NAMALWA (cell line): ENCODE measurements at regions not wholly inside any gene's neighbourhood (a gene's known extent, or its start where the extent isn't known, plus 50 kb on each side); places are given as distances from the start of the nearest gene placed in this dataset.
"Not testable (repeated sequence)": the region's sequence is repeated elsewhere in the genome, so short reads cannot be mapped to it uniquely, and the experiment has no call there.

Experiments used
- DNase-seq: peaks from one replicate; pipeline ENCODE4 v3.0.0-alpha.2; 2015; ENCODE audit warnings: low spot score

GRCh38 chr20:24836661-24837299 is 112.3 kb upstream of the CST7 start:
- no peak for DNase-seq

- DNase-seq = no peak
Observed at GRCh38 chr20:24837781-24838450, 111.2 kb upstream of the CST7 start.

GRCh38 chr20:24838546-24839535 is 110.2 kb upstream of the CST7 start:
- DNase-seq = no peak

DNA sequence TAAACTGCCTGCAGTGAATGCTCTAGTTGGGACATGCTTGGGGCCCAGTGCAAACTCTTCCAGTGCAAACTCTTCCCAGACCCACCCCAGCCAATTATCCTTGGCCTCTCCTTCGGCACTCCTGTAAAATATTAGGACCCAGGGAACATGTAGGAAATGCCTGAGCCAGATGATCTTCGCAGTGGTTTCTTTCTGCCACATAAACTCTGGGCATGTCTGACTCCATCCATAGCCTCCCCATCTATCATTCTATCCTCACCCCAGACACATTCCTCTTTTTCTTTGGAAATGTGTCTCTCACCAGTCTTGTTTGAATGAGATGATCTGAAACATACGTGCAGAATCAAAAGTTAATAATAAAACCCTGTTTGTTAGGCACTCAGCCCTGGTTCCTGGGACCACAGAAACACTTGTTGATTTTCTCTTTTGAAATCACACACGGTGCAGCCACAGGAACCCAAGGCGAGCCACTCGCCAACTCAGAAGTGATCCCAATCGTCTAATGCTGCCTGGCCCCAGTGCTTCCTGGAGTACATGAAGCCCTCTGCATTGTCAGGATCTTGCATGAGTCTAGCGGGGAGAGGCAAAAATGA is 108.9 kb upstream of the CST7 start:
- no peak for DNase-seq

DNA sequence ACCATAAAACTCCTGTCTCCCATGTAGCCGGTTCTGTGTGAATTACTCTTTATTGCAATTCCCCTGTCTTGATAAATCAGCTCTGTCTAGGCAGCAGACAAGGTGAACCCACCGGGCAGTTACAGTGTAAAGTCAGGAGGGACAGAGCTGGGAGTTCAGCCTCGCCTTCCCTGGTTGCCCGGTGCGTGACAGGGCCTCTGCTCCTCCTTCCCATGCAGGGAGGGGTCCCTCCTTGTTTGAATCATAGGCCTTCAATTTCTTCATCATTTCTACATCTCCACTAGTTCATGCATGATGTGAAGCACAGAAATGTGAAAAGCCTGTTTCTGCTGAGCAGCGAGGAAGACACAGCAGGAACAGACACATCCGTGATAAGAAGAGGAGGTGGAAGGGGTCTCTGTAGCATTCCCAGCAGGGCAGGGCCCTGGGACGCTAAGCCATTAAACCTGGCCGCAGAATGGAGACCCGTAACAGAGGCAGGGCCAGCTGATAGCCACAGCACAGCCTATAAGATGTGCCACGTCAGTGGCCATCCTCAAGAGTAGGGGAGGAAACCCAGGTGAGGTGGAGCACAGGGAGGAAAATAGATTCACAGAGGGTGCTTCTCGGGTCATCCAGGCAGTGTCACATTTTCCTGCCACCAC is 106.7 kb upstream of the CST7 start:
- DNase-seq = no peak

DNA sequence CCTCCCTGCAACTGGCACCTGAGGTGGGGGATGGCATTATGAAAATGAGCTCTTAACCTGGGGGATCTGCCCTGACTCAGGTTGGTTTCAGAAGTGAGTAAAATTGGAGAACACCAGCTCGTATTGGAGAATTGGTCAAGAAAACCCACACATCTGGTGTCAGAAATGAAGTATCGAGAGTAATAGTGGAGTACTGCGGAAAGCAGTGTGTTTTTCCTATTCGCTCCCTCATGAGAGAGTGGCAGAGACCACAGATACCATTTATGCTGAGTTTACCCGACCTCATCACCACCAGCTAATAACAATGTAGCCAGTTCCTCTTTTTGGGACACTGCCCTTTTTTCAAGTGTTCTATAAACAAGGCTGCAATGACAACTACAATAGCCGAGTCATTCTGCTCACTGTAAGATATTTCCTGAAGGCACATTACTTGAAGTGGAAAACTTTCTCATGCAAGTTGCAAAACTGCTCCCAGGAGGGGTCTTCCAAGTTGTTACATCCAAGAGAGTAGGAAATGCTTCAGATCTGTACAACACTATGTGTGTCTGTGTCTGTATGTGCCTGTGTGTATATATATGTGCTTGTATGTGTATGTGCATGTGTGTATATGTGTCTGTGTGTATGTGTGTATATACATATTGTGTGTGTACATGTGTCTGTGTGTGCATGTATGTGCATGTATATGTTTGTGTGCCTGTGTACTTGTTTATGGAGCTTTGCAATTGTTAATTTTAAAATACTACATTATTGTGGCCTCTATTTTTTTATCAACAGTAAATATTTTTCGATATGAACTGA is 106.0 kb upstream of the CST7 start:
- DNase-seq = peak; percentile 53

DNA sequence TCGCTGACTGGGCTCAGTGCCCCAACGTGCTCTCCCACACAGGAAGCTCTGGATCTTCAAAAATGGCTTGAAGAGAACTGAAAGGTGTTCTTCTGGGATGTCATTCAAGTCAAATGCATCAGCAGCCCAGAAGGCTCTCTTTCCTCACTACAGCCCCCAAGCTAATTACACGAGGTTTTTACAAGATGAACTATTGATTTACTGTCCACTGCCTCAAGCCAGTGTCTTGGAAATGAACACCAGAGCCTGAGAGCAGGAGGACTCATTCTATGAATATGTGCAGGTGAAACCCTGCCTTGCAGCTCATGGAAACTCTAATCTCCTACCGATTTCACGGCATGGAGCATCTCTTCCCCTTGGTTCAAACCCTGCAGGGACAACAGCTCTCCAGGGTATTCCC is 98.9 kb upstream of the CST7 start:
- DNase-seq = no peak

- DNase-seq = no peak
Observed at GRCh38 chr20:24851346-24852019, 97.6 kb upstream of the CST7 start.

- DNase-seq = no peak
Observed at GRCh38 chr20:24853916-24854315, 95.2 kb upstream of the CST7 start.

- DNase-seq = no peak
Observed at GRCh38 chr20:24855848-24856247, 93.2 kb upstream of the CST7 start.

- DNase-seq = not testable (repeated sequence)
Observed at GRCh38 chr20:24858500-24858899, 90.6 kb upstream of the CST7 start.

GRCh38 chr20:24859539-24859938 is 89.5 kb upstream of the CST7 start:
- DNase-seq = no peak

GRCh38 chr20:24862186-24862585 is 86.9 kb upstream of the CST7 start:
- no peak for DNase-seq

GRCh38 chr20:24862606-24863005 is 86.5 kb upstream of the CST7 start:
- no peak for DNase-seq

DNA sequence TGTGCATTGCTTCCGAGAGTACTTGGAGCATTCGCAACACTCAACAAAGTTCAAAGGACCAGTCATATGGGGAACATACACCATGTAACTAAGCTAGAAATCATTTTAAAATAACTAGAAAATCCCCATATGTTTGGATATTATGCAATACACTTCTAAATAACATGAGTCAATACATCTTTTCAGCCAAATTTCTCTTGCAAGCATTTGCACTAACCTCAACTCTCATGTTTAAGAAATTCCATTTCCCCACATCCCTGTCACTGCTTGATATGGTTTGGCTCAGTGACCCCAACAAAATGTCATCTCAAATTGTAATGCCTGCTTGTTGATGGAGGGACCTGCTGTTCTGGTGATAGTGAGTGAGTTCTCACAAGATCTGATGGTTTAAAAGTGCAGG is 85.7 kb upstream of the CST7 start:
- DNase-seq = no peak

- no peak for DNase-seq
Observed at GRCh38 chr20:24866008-24866407, 83.1 kb upstream of the CST7 start.

DNA sequence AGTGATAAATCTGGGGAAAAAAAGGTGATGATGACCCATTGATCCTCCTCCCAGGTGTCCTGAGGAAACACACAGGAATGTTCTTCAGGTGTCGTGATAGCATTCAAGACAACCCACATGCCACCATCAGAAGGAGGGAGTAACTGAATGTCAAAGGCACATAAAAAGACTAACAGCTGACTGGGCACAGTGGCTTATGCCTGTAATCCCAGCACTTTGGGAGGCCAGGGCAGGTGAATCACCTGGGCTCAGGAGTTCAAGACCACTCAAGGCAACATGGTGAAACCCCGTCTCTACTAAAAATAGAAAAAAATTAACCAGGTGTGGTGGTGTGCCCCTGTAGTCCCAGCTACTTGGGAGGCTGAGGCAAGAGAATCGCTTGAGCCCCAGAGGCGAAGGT is 82.3 kb upstream of the CST7 start:
- DNase-seq = no peak

GRCh38 chr20:24867556-24867955 is 81.5 kb upstream of the CST7 start:
- DNase-seq = no peak

- DNase-seq = no peak
Observed at GRCh38 chr20:24868396-24868927, 80.6 kb upstream of the CST7 start.

- no peak for DNase-seq
Observed at GRCh38 chr20:24868959-24869358, 80.1 kb upstream of the CST7 start.
